ENCODE measurements at regions not wholly inside any gene's neighbourhood (a gene's known extent, or its start where the extent isn't known, plus 50 kb on each side); places are given as distances from the start of the nearest gene placed in this dataset.

DNA sequence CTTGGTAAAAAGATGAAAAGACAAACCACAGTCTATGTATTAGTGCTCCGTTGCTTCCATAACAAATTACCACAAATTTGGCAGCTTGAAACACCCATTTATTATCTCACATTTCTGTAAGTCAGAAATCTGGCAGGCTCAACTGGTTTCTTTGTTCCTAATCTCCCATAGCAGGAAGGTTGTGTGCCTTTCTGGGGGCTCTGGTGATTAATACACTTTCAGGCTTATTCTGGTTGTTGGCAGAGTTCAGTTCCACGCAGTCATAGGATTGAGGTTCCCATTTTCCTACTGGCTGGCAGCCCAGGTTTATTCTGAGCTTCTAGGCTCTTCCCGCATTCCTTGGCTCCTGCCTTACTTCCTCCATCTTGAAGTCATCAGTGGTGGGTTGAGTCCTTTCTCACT is 189.3 kb downstream of the ANAPC1 start:
- no peaks in the 10 kb centered on the region for H3K27me3 ChIP-seq (ENCODE audit: control insufficient read depth in 2 of 2, insufficient read depth in 2 of 2, low read length in 2 of 2)
- DNase-seq (ENCODE audit: low read depth, low spot score): peak; percentile 92
- H3K36me3 ChIP-seq (ENCODE audit: control insufficient read depth in 2 of 2, extremely low read depth in 1 of 2, insufficient read depth in 2 of 2, low read length in 2 of 2): no peaks in the 10 kb centered on the region
- peak overlapping the region; percentile 50 for H3K27ac ChIP-seq (ENCODE audit: insufficient read depth, low read depth, low read length)
- H3K9me1 ChIP-seq (replicated peaks; ENCODE audit: control insufficient read depth, extremely low read depth, insufficient read depth, low read length): no peaks in the 10 kb centered on the region
- no peaks in the 10 kb centered on the region for H3K79me2 ChIP-seq (ENCODE audit: control insufficient read depth, insufficient read depth, low read length)
- dilution Hi-C loops (cut with MboI; ENCODE audit: extremely low pct_ligation_motif_present, low sequenced_read_pairs): no loop called here
- FAIRE-seq: peak; percentile 84
- POLR2A ChIA-PET: interaction anchor here (1.0 kb wide), 1 partner anchor 574 kb away, joined by 3 read pairs; the partner anchor contains the start of gene BCL2L11
- intact Hi-C loops (cut with micrococcal nuclease): no loop called here
- TF ChIP-seq POLR2A (IDR thresholded peaks at IDR 0.05; ENCODE audit: low read depth, low read length) (no peak), CTCF (IDR thresholded peaks at IDR 0.05; ENCODE audit: extremely low read depth in 1 of 2, insufficient read depth in 1 of 2, low read depth in 1 of 2, low read length in 2 of 2) (no peak), JUN (IDR thresholded peaks at IDR 0.05; ENCODE audit: borderline replicate concordance, insufficient read depth, insufficient read length, low read depth) (peak; percentile 22), POLR2AphosphoS5 (IDR thresholded peaks at IDR 0.05; ENCODE audit: insufficient read depth, low read depth, low read length) (no peak), MYC (IDR thresholded peaks at IDR 0.05; ENCODE audit: low read depth, low read length) (no peak)
- TF ChIP-seq, protein P1, sequence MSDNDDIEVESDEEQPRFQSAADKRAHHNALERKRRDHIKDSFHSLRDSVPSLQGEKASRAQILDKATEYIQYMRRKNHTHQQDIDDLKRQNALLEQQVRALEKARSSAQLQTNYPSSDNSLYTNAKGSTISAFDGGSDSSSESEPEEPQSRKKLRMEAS (IDR thresholded peaks at IDR 0.05; ENCODE audit: insufficient read depth, insufficient read length): no peak
- no peak overlapping the region for H3K4me3 ChIP-seq (replicated peaks in 1 of 3; ENCODE audit: insufficient read depth in 1 of 3, low read depth in 1 of 3, low read length in 3 of 3)
- H4K20me1 ChIP-seq (replicated peaks; ENCODE audit: control insufficient read depth, extremely low read depth, insufficient read depth, low read length): no peaks in the 10 kb centered on the region
- H3K9ac ChIP-seq (replicated peaks; ENCODE audit: extremely low read depth, insufficient read depth, low read length): no peak overlapping the region
- H3K4me1 ChIP-seq (ENCODE audit: control insufficient read depth, extremely low read depth, insufficient read depth, low read length): peaks cover 27% of the 10 kb centered on the region
- BruUV-seq (replicated peaks): no TSS peak
- no peaks in the 10 kb centered on the region for H3K9me3 ChIP-seq (replicated peaks; ENCODE audit: control insufficient read depth, insufficient read depth, low read length)
- CTCF ChIA-PET: interaction anchor here (1.0 to 1.2 kb wide), 3 partner anchors 8 to 17 kb away, joined by 3 read pairs; no protein-coding TSS in a partner anchor
- H2AFZ ChIP-seq (ENCODE audit: low read depth, low read length): peak overlapping the region; percentile 23
- peak overlapping the region; percentile 5 for H3K4me2 ChIP-seq (ENCODE audit: insufficient read depth, low read length)
